ENCODE measurements at regions not wholly inside any gene's neighbourhood (a gene's known extent, or its start where the extent isn't known, plus 50 kb on each side); places are given as distances from the start of the nearest gene placed in this dataset.

- TF ChIP-seq MLX (CRISPR knock-in tag; IDR thresholded peaks at IDR 0.05), result no peak
Measured at GRCh38 chr6:14934844-14935243, 311.0 kb upstream of the JARID2 start (continued).

GRCh38 chr6:14936861-14937260 lies 309.0 kb upstream of the JARID2 start:
- H3K4me1 Mint-ChIP-seq, result peaks cover 12% of the 10 kb centered on the region
- no peaks in the 10 kb centered on the region for H3K9me3 Mint-ChIP-seq
- H3K27me3 Mint-ChIP-seq (ENCODE audit: low read depth), result no peaks in the 10 kb centered on the region; the same call in 1 of the 2 replicates
- ATAC-seq (no peak), DNase-seq (ENCODE audit: low spot score) (no peak)
- ChIA-PET CTCF (interaction anchor here (0.6 kb wide), 1 partner anchor 12 kb away, joined by 3 read pairs; no protein-coding TSS in a partner anchor), POLR2A (no interaction called here)
- TF ChIP-seq ZNF317 (CRISPR knock-in tag; IDR thresholded peaks at IDR 0.05; ENCODE audit: borderline replicate concordance, low read depth) (no peak), CREM (CRISPR knock-in tag; IDR thresholded peaks at IDR 0.05) (no peak), ZNF219 (CRISPR knock-in tag; IDR thresholded peaks at IDR 0.05; ENCODE audit: borderline replicate concordance) (no peak), ERG (CRISPR knock-in tag; IDR thresholded peaks at IDR 0.05) (no peak), MYBL2 (CRISPR knock-in tag; IDR thresholded peaks at IDR 0.05) (no peak)
- H3K4me3 Mint-ChIP-seq, result no peak overlapping the region
- H3K36me3 Mint-ChIP-seq, result no peaks in the 10 kb centered on the region
- no peak overlapping the region for H3K27ac Mint-ChIP-seq

- H3K4me3 Mint-ChIP-seq, result no peak overlapping the region
- no peaks in the 10 kb centered on the region for H3K27me3 Mint-ChIP-seq (ENCODE audit: low read depth)
- CTCF ChIA-PET, result no interaction called here
- H3K4me1 Mint-ChIP-seq, result peaks cover 5% of the 10 kb centered on the region
- no peaks in the 10 kb centered on the region for H3K9me3 Mint-ChIP-seq
- no peak for ATAC-seq
- DNase-seq (ENCODE audit: low spot score), result no peak
- no peak overlapping the region; the same call in 1 of the 2 replicates for H3K27ac Mint-ChIP-seq
- no peaks in the 10 kb centered on the region for H3K36me3 Mint-ChIP-seq
- POLR2A ChIA-PET, result no interaction called here
- TF ChIP-seq RORB (CRISPR knock-in tag; IDR thresholded peaks at IDR 0.05) (no peak), JUN (CRISPR knock-in tag; IDR thresholded peaks at IDR 0.05) (no peak), ATF3 (CRISPR knock-in tag; conservative IDR thresholded peaks at IDR 0.05) (no peak), PREB (CRISPR knock-in tag; IDR thresholded peaks at IDR 0.05; ENCODE audit: borderline replicate concordance) (no peak), ESRRA (CRISPR knock-in tag; IDR thresholded peaks at IDR 0.05; ENCODE audit: borderline replicate concordance) (no peak), HMGXB4 (CRISPR knock-in tag; IDR thresholded peaks at IDR 0.05) (no peak), ERG (CRISPR knock-in tag; IDR thresholded peaks at IDR 0.05) (no peak), STAT6 (CRISPR knock-in tag; conservative IDR thresholded peaks at IDR 0.05; ENCODE audit: low read depth) (no peak)
Measured at GRCh38 chr6:14943116-14943515, 302.8 kb upstream of the JARID2 start.
